Suppressor macrophage treated with lipopolysaccharide for 1 hour (primary cell): ENCODE measurements at regions not wholly inside any gene's neighbourhood (a gene's known extent, or its start where the extent isn't known, plus 50 kb on each side); places are given as distances from the start of the nearest gene placed in this dataset.
"Not testable (repeated sequence)": the region's sequence is repeated elsewhere in the genome, so short reads cannot be mapped to it uniquely, and the experiment has no call there.

Source experiments
- DNase-seq, 3 donors: peaks; one replicate each; pipeline ENCODE4 v3.0.0-alpha.2; 2020 to 2022

DNA sequence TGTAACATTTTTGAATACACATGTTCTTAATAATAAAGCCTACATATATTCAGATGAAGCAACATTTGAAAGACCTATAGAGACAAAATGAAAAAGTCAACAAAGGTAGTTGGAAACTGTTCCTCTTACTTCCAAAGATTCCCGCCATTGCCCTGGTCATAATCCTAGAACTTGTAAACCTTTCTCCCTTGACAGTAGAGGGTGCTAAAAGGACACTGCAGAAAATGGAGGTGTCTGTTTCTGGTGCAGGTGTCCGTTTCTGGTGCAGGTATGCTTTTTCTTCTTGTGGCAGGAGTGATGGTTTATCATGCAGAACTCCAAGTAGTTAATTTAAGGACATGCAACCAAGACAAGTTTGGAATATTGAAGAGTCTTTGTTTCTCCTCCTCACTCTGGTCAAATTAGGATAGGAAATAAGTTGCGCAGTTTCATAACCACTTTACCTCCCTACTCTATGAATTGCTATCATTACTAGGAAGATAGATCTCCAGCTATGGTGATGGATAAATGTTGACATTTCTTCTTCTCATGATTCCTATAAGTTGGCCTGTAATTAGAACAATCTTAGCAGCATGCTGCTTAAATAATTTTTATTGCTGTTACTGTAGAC is 56.0 kb upstream of the FAM174A start:
- DNase-seq = no peak

DNA sequence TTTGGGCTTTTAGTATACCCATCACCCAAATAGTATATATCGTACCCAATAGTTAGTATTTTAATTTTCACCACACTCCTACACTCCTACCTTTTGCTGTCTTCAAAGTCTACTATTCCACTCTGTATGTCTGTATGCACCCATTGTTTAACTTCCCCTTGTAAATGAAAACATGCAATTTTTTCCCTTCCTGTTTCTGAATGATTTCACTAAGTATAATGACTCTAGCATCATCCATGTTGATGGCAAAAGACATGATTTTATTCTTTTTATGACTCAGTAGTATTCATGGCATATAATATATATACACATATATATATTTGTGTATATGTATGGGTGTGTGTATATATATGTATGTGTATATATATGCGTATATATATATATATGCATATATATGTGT is 63.1 kb upstream of the FAM174A start:
- peak; percentile 30 to 73 (median 66) for DNase-seq

DNA sequence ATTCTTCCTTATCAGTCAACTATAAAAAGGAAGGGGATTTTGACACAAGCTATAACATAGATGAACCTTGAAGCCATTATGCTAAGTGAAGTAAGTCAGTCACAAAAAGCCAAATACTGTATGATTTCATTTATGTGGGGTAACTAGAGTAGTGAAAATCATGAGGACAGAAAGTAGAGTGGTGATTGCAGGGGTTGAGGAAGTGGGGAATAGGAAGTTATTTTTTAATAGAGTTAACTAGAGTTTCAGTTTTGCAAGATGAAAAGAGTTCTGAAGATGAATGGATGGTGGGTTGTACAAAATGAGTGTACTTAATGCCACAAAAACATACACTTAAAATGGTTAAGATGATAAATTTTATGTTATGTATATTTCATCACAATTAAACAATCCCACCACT is 65.4 kb upstream of the FAM174A start:
- peak; percentile 31 to 70 (median 58) for DNase-seq

DNA sequence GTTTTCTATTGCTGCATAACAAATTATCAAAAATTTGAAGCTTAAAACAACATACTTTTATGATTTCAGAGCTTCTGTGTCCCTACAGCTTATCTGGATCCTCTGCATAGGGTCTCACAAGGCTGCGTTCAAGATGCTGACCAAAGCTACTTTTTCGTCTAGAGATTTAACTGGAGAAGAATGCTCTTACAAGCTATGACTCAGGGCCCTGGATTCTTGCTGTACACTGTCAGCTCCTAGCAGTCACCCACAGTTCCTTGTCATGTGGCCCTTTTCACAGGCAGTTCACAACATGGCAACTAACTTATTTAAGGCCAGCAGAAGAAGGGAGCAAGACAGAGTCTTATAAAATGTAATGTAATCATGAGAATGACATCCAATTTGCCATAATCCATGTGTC is 70.8 kb upstream of the FAM174A start:
- DNase-seq = peak in 2 of 3 donors; percentile 17 to 26

DNA sequence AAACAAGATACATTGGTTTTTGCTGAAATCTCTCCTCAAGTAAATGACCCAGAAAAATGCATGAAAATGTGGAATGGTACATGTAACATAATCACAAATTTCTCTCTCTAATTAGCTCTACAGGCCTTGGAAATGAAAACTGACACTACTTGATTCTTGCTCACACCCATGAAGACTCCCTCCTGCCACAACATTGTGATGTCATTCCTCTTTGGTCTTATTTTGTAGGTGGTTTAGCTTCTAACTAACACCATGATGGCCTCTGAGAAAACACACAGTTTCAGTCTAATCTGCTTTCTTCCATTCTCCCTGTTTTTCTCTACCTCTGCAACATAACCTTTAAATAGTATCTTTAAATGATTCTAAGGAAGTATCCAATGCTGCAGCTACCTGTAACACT is 78.6 kb upstream of the FAM174A start:
- DNase-seq = no peak

DNA sequence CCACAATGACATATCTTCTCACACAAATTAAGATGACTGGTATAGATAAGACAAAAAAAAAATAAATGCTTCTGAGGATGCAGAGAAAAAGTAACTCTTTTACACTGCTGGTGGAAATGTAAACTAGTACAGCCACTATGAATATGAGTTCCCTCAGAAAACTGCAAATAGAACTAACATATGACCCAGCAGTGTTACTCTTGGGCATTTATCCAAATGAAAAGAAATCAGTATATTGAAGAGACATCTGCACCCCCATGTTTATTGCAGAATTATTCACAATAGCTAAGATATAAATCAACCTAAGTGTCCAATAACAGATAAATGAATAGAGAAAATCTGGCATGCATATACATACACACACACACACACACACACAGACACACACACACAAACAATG is 83.0 kb upstream of the FAM174A start:
- DNase-seq = no peak

DNA sequence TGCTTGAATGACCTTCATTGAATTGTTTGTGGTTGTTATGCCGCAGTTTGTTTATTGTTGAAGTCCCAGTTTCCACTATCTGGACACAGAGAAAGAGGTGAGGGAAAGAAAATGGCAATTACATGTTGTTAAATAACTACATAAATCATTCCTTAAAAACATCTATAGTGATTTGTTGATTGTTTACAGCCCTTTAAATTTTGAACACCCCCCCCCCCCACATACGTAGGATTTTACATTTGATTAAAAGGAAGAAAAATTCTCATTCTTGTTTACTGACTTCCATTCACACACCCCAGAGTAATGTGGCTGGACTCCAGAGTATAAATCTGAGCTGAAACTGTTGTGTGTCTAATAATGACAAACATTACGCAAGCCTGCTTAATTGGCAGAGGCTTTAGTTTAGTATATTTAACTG is 87.1 kb upstream of the FAM174A start:
- DNase-seq = no peak

DNA sequence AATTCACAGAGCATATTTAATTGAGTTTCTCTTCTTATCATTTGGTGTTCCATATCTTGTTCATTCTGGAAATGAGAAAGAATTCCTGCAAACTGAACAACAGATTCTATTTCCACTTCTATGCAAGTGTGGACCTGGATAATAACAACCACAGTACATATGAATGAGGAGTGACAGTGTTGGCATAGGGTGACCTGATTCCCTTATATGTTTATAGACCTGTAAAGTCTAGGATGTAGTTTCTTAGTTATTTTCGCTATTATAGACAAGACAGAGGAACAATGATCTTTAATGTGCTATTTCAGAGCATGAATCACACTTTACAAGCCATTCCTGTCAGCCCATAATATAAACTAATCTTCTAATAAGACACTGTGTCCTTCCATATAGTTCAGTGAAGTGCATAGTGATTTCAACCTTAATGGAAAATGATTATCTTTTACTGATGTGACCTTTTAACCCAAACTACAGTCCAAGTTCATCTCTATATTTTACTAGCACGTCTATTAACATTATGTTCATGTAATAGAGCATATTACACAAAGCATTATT is 88.2 kb upstream of the FAM174A start:
- DNase-seq = no peak

DNA sequence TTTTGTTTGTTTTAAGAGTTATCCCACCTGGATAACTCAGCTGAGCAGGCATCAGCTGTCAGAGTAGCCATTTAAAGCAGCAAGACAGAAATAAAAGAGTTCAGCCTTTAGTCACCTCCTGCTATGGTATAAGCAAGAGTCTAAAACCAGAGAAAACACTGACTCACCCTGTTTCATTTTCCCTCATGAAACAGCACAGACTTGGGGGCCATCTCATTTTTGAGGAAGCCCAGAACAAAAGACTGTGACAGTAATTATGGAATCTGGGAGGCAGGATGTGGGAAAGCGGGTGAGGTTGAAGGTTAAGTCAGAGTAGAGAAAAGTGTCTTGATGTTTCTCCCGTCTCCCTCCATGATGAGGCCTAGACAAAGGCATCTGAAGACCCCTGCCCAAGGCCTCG is 90.2 kb upstream of the FAM174A start:
- DNase-seq = no peak

DNA sequence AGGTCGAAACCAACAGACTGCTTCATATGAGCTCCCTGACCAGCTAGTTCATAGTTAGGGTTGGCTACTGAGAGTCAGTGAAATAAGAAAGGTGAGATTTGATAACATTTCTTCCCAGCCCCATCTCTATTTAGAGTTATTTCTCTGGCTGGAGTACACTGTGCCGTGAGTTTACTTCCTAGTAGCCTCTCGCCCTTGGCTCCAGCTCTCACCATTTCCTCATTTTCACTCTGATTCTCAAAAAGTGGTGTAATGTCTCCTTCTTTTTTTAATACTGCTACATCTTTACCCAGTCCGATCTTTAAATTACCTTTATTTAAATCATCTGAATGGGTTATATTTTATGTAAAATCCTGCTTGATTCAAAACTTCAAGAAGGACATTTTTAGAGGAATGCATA is 100.4 kb upstream of the FAM174A start:
- peak in 2 of 3 donors; percentile 3 to 22 for DNase-seq

DNA sequence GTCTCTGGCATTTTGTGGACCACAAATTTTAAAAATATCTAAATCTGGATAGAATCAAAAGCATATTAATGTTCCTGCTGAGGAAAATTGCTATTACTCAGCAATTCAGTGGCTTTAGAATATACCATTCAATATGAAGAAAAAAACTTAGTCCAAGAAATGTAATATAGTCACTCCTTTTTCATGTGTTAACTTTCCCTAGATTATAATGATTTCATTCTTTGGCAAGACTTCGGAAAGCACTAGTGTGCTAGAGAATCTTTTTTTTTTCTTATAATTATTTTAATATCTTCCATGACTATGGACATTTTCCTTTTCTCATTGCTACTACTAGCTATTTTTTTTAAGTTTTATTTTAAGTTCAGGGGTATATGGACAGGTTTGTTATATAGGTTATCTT is 102.4 kb upstream of the FAM174A start:
- no peak for DNase-seq

DNA sequence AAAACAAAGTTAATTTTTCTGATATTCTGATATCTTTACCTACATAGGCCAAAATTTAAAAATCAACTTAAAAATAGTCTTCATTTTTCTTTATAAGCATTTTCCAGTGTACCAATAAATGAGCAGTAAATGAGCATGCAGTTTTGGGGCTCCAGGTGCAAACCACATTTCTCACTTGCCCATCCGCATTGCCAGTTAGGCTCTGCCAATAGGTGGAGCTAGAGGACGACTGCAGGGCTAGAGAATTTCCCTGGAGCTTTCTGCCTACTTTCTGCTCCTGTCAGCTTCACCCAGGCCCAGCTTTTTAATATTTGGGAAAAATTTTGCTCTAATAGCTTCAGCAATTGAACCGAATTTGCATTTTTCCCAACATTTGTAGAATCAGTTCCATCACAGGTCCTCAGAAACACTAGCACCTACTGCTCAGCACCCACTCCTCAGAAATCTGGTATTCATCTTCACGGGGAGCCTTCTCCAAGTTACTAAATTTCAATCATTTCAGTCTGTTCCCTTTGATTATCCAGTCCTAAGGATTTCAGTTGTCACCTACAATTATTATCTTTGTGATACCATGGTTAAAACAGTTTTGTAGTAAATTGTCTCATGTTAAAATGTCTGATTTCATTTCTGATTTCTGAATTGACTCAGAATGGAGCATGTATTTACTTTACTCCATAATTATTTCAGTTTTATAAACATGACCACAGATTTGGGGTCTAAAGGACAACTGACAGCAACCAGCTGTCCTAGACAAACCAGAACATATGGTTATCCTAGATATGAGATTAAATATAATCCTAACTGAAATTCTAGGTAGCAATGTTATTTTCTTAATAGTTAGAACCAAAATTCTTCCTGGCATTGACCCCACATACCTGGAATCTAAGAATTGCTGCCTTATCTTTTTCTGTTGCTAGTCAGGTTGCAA is 104.6 kb upstream of the FAM174A start:
- peak; percentile 62 to 77 (median 73) for DNase-seq

DNA sequence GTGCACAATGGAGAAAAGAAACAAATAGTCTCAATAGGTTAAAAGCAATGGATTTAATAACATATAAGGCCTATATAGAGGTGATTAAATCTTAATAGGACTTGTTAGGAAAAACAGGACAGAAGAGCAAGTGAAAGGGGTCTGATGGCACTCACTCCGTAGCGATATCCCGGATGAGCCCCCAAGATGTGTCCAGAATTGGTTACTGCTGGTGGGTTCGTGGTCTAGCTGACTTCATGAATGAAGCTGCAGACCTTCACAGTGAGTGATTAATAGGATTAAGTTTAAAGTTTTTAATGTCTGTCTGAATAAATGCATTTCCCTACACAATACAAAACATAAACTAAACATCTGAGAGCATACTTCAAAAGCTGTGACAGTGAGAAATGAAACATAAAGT is 110.4 kb upstream of the FAM174A start:
- no peak for DNase-seq

DNA sequence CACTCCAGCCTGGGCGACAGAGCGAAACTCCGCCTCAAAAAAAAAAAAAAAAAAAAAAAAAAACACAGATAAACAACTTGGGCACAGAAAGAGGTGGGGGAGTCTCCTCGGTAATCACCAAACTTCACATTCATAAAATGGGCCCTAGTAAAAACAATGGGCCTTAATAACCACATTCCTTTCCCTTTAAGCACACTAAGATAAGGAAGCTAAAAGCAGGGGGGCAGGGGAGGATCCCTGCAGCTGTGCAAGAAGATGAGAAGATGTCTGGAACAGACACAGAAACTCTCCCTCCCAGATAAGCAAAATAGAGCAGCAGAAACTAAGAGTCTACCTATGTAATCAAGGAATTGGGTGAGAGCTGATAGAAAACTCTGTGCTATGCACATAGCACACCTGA is 111.2 kb upstream of the FAM174A start:
- no peak for DNase-seq

DNA sequence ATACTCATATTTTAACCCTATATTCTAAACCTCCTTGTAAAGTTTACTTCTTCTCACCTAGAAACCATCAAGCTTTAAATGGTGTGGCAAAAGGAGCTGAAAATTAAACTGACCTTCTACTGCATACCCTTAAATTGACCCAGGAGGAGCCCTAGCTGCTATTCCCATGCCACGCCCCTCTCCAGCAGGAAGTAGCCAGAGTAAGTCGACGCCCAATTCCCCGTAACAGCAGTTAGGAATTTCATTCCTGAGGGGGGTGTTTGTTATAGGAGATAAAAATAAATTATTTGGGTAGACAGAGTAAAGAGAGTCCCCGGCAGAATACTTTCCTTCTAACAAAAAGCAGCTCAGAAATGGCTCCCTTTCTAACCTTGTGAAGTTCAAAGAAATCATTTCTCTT is 111.8 kb upstream of the FAM174A start:
- DNase-seq = no peak

DNA sequence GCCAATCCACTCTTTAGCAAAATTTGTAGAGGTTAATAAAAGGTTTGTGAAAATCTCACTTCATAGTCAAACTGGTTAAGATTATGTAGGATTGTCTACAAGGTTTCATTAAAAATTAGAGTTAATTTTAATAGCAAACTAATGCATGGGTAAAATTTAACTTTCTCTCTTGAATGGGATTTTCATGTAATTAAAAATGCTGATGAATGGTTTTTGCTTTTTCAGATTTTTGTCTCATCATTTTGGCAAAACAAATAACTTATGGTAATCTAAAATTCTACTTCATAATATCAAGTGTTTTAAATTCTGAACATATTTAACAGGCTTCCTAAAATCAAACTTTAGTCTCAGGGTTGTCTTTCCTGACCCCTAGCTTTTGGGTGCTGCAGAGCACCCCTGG is 113.8 kb upstream of the FAM174A start:
- DNase-seq = no peak

DNA sequence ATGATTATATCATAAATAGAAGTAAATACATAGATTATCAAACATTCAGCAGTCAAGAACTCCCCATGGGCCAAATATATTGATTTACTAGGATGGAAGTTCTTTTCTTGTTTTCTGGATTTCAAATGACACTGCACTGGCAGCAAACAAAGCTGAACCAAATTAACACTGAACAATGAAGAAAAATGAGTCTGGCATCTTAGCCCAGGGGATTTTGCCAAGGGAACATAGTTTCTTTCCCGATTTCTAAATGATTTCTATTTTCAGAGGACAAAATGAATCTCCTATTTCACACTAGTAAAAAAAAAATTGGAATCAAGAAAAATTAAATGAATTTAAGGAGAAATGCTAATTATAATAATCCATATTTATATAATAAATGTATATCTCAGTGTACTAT is 116.9 kb upstream of the FAM174A start:
- no peak for DNase-seq

DNA sequence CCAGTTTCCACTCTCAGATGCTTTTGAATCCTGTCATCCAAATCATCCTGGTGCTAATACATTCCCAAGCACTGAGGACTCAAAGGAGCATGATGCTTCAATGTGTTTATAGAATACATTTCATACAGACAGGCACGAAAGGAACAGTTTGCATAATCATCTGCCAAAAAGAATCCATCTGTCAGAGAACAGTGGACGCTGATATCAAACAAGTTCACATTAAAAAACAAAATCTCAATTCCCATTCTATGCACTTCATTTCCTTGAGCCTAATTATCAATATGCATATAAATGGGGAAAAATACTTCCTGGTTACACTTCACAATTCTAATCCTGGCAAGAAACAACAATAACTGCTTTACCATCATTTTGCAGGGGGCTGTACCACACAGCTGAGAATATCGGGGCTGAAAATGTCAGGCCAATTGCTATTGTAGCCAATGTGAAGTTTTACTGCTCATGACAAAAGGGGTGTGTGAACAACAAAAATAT is 125.5 kb upstream of the FAM174A start:
- no peak for DNase-seq

DNA sequence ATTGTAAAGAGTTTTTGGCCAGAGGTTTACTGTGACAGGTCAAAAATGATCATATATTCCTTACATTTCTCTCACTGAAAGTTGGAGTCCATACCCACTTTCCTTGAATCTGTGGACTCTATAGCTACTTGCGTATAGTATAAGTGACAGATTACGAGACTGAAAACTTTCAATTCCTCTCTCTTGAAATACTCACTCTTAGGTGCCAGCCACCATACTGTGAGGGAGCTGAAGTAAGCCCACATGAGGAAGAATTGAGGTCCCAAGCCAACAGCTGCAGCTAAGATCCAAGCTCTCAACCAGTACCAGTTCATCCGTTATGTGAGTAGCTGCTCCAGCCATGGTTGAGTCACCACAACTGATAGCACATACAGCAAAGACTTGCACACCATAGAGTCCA is 128.1 kb upstream of the FAM174A start:
- no peak for DNase-seq

DNA sequence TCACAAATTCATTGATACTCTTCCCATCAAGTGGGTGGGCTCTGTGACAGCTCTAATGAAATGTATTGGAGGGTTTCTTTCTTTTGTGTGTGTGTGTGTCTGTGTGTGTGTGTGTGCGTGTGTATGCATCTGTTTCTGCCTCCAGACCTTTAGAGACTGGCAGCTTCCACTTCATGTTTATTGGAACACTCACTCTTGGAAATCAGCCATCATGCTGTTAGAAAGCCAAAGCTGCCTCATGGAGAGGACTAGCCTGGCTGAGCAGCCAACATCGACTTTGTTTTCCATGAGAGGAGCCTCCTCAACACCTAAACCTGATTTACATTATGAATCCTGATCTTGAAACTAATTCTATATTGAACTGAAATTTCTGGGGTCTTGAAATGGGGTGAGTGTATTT is 128.5 kb upstream of the FAM174A start:
- DNase-seq = no peak

DNA sequence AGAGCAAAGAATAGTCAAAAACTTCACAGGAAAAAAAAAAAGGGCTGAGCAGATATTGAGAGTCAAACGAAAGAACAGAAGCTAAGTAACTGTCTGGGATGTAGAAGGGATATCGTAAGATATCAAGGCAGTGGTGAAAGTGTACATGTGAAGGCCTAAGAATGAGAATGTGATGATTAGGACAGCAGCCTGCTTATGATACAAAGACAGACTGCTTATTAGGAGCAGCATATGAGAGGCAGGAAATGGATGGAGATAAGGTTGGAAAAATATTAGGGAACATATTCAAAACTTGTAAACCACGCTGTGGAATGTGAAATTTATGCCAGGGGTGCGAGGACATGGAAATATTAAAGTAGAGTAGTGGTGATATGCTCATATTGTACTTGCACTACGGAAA is 133.1 kb upstream of the FAM174A start:
- DNase-seq = no peak

DNA sequence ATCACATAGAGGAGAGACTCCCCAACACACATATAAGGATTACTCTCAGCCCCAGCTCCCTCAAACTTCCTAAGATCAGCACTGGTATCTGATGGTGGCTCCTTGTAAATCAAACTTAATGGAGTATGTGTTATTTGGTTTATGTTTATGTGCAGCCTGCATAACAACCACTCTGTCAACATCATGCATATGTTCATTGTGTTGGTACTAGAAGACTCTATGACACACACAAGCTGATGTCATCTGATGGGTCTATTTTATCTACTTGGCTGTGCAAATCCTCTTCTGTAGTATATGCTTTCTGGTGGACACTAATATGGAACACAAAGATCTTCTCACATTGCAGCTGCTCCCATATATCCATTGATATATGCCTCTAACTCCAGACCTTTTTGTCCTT is 134.0 kb upstream of the FAM174A start:
- no peak for DNase-seq

DNA sequence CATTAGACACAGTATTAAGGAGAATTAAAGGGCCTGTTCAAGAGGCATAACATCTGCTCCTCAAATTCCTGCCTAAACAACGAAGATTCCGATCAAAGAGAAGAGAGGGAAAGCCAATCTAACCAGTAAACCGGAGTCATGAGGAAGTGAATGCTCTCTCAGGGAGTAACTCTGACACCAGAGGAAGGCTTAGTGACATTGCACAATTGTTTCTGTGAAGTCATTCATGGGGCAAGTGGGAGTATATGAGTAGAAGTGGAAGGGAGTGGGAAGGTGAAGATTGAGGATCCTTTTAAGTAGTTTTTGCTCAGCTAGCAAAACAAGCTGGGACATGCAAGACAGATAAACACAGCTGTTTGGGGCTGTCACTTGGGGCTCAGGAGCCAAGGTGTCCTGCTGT is 136.4 kb upstream of the FAM174A start:
- DNase-seq = peak; percentile 41 to 64 (median 58)

DNA sequence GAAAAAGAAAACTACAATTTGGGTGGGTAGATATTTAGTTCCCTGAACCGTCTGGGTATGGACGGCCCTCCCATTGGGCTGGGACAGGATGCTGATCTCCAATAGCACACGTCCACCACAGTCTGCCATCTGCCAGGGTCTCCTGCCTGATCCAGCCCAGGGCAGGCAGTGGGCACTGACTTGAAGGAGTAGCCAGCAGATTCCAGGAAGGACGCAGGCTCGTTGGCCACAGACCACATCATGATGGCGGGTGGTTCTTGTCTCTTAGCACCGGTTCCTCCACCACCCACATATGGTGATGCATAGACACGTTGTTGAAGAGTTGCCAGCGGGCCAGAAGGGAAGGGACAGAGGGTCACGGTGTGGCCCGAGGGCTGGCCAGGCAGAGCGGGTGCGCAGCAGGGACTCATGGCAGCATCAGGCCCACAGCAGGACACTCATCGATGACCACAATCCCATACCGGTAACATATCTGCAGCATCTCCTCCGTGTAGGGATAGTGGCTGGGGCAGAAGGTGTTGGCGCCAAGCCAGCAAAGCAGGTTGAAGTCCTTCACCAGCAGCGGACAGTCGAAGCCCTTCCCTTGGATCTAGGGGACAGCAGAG is 155.8 kb upstream of the FAM174A start:
- not testable (repeated sequence) for DNase-seq
